H9 (cell line): ENCODE measurements at regions not wholly inside any gene's neighbourhood (a gene's known extent, or its start where the extent isn't known, plus 50 kb on each side); places are given as distances from the start of the nearest gene placed in this dataset.

Source experiments
- DNase-seq: peaks from one replicate; pipeline ENCODE4 v3.0.0-alpha.2; 2017
- H2AFZ ChIP-seq: one replicate; pipeline ENCODE4 v1.6.1; 2013; ENCODE audit warnings: mild to moderate bottlenecking, low read length, control low read depth, moderate library complexity
- H2AK5ac ChIP-seq: 2 replicates; pipeline ENCODE4 v1.6.1; 2013; ENCODE audit warnings: low read length, control low read depth, mixed read lengths; ENCODE audit not compliant: insufficient read length
- H2BK120ac ChIP-seq: one replicate; pipeline ENCODE4 v1.6.1; 2013; ENCODE audit warnings: low read depth, mild to moderate bottlenecking, low read length, control low read depth, inconsistent platforms; ENCODE audit not compliant: poor library complexity, severe bottlenecking
- H2BK12ac ChIP-seq: 2 replicates; pipeline ENCODE4 v1.6.1; 2013; ENCODE audit warnings: low read length, control low read depth, mixed read lengths, low read depth; ENCODE audit not compliant: insufficient read length
- H2BK15ac ChIP-seq: 2 replicates; pipeline ENCODE4 v1.6.1; 2013; ENCODE audit warnings: low read depth, low read length, control low read depth
- H2BK20ac ChIP-seq: one replicate; pipeline ENCODE4 v1.6.1; 2013; ENCODE audit warnings: low read depth, mild to moderate bottlenecking, low read length, control low read depth, inconsistent platforms; ENCODE audit not compliant: poor library complexity, severe bottlenecking
- H2BK5ac ChIP-seq: 2 replicates; pipeline ENCODE4 v1.6.1; 2013; ENCODE audit warnings: low read length, control low read depth, mixed read lengths; ENCODE audit not compliant: insufficient read length
- H3K14ac ChIP-seq: 2 replicates; pipeline ENCODE4 v1.6.1; 2013; ENCODE audit warnings: low read length, control low read depth; ENCODE audit not compliant: insufficient read depth
- H3K18ac ChIP-seq: 2 replicates; pipeline ENCODE4 v1.6.1; 2013; ENCODE audit warnings: low read depth, mild to moderate bottlenecking, mixed read lengths, low read length, control low read depth; ENCODE audit not compliant: insufficient read length
- H3K23ac ChIP-seq: 2 replicates; pipeline ENCODE4 v1.6.1; 2013; ENCODE audit warnings: low read length, control low read depth, mixed read lengths, low read depth; ENCODE audit not compliant: insufficient read length
- H3K23me2 ChIP-seq: 2 replicates; pipeline ENCODE4 v1.6.1; 2013; ENCODE audit warnings: low read depth, mild to moderate bottlenecking, mixed read lengths, low read length, control low read depth; ENCODE audit not compliant: insufficient read length, poor library complexity, severe bottlenecking
- H3K27ac ChIP-seq: 2 replicates; pipeline ENCODE4 v1.5.1; 2013; ENCODE audit warnings: low read length, control low read depth, mixed read lengths, low read depth; ENCODE audit not compliant: insufficient read length
- H3K27me3 ChIP-seq: 2 replicates; pipeline ENCODE4 v1.6.1; 2013; ENCODE audit warnings: low read length, control low read depth, inconsistent platforms; ENCODE audit not compliant: insufficient read depth
- H3K4ac ChIP-seq: 2 replicates; pipeline ENCODE4 v1.6.1; 2013; ENCODE audit warnings: low read depth, mild to moderate bottlenecking, control low read depth, inconsistent platforms, low read length, moderate library complexity
- H3K4me1 ChIP-seq: 2 replicates; pipeline ENCODE4 v1.6.1; 2013; ENCODE audit warnings: low read length, control low read depth, inconsistent platforms; ENCODE audit not compliant: insufficient read depth
- H3K4me2 ChIP-seq: 2 replicates; pipeline ENCODE4 v1.6.1; 2013; ENCODE audit warnings: low read length, control low read depth, mixed read lengths; ENCODE audit not compliant: insufficient read length, insufficient read depth
- H3K56ac ChIP-seq: 2 replicates; pipeline ENCODE4 v1.6.1; 2013; ENCODE audit warnings: low read depth, mild to moderate bottlenecking, mixed read lengths, low read length, control low read depth; ENCODE audit not compliant: insufficient read length
- H3K79me1 ChIP-seq: 2 replicates; pipeline ENCODE4 v1.6.1; 2013; ENCODE audit warnings: low read depth, mild to moderate bottlenecking, moderate library complexity, low read length, control low read depth, inconsistent platforms; ENCODE audit not compliant: insufficient read depth, poor library complexity, severe bottlenecking
- H3K79me2 ChIP-seq: 2 replicates; pipeline ENCODE4 v1.6.1; 2013; ENCODE audit warnings: low read length, control low read depth, inconsistent platforms; ENCODE audit not compliant: insufficient read depth
- H3K9ac ChIP-seq: 2 replicates; pipeline ENCODE4 v1.6.1; 2013; ENCODE audit warnings: low read length, control low read depth, mixed read lengths; ENCODE audit not compliant: insufficient read length; ENCODE audit errors: extremely low read depth
- H3K9me3 ChIP-seq: one replicate; pipeline ENCODE4 v1.6.1; 2013; ENCODE audit warnings: low read depth, low read length, inconsistent platforms; ENCODE audit not compliant: control insufficient read depth
- H3T11ph ChIP-seq: one replicate; pipeline ENCODE4 v1.6.1; 2013; ENCODE audit warnings: mild to moderate bottlenecking, low read length, control low read depth, inconsistent platforms
- H4K20me1 ChIP-seq: one replicate; pipeline ENCODE4 v1.6.1; 2013; ENCODE audit not compliant: control insufficient read depth, insufficient read length, insufficient read depth
- H4K5ac ChIP-seq: 2 replicates; pipeline ENCODE4 v1.6.1; 2013; ENCODE audit warnings: low read depth, mild to moderate bottlenecking, mixed read lengths, low read length, control low read depth; ENCODE audit not compliant: insufficient read length
- H4K8ac ChIP-seq: replicated peaks from 2 replicates; pipeline ENCODE4 v1.6.1; 2013; ENCODE audit warnings: low read length, control low read depth, mixed read lengths, low read depth; ENCODE audit not compliant: insufficient read length
- H4K91ac ChIP-seq: 2 replicates; pipeline ENCODE4 v1.6.1; 2013; ENCODE audit warnings: low read depth, mild to moderate bottlenecking, moderate library complexity, mixed read lengths, low read length, control low read depth; ENCODE audit not compliant: insufficient read length
- H3K27ac Mint-ChIP-seq, 3 experiments: 2 replicates in 2 of 3; 3 replicates in 1 of 3; pipeline ENCODE4 v1.8.0; 2020 to 2021; ENCODE audit warnings: mixed read lengths in 3 of 3, mild to moderate bottlenecking in 1 of 3, moderate library complexity in 1 of 3
- H3K27me3 Mint-ChIP-seq: 2 replicates; pipeline ENCODE4 v1.8.0; 2021; ENCODE audit warnings: low read depth, mild to moderate bottlenecking, moderate library complexity, mixed read lengths
- H3K36me3 Mint-ChIP-seq, 3 experiments: 2 replicates in 2 of 3; 3 replicates in 1 of 3; pipeline ENCODE4 v1.8.0; 2020 to 2021; ENCODE audit warnings: low read depth in 3 of 3, mixed read lengths in 3 of 3; ENCODE audit not compliant: insufficient read depth in 1 of 3
- H3K4me1 Mint-ChIP-seq, 2 experiments: 2 replicates each; pipeline ENCODE4 v1.8.0; 2020; ENCODE audit warnings: mixed read lengths in 2 of 2
- H3K4me3 Mint-ChIP-seq, 2 experiments: 2 replicates in 1 of 2; 3 replicates in 1 of 2; pipeline ENCODE4 v1.8.0; 2020 to 2021; ENCODE audit warnings: mild to moderate bottlenecking in 2 of 2, mixed read lengths in 2 of 2, moderate library complexity in 1 of 2
- H3K9me3 Mint-ChIP-seq, 2 experiments: 2 replicates in 1 of 2; 3 replicates in 1 of 2; pipeline ENCODE4 v1.8.0; 2020; ENCODE audit warnings: mild to moderate bottlenecking in 2 of 2, mixed read lengths in 2 of 2, moderate library complexity in 1 of 2
- WGBS: extraction: QIAGEN DNeasy Blood & Tissue Kit; methylation state at CpG from one replicate; pipeline ENCODE4 v1.1.7; 2013; ENCODE audit warnings: missing lambda C conversion rate, low lambda C conversion rate, mixed read lengths; ENCODE audit not compliant: insufficient read length; ENCODE audit errors: extremely low coverage; 5-methylcytosine and 5-hydroxymethylcytosine counted together
- TF ChIP-seq, protein P1 (sequence below): fragments of 200-600 bp; sonication (generic); conservative IDR thresholded peaks from 3 replicates; pipeline ENCODE4 v1.8.0; 2021; ENCODE audit warnings: antibody characterized with exemption, mild to moderate bottlenecking

DNA sequence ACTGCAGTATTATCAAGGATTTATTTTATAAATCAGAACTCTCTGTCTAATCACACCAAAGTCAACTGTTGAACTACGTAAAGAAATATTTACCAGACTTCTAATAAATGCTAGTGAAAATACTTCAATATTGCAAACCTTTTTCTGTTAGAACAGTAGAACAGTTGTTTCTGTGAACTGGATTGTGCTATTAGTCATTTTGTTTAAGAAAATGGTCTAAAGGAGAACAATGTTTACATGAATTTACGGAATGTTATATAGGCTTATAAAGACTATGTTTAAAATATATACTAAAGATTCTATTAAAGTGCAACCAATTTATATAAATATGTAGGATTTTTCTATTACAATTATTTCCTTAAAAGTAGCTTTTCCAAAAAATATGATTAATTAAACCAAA is 471.4 kb downstream of the FSCB start:
- no peak overlapping the region for H3K18ac ChIP-seq
- no peaks in the 10 kb centered on the region for H3K23me2 ChIP-seq
- H3T11ph ChIP-seq = no peak overlapping the region
- no peak overlapping the region for H2BK15ac ChIP-seq
- no peaks in the 10 kb centered on the region for H3K27me3 Mint-ChIP-seq
- no peak overlapping the region for H3K27ac Mint-ChIP-seq
- no peak overlapping the region for H3K4me2 ChIP-seq
- no peak overlapping the region for H2AK5ac ChIP-seq
- H3K9me3 ChIP-seq = peaks cover 8% of the 10 kb centered on the region
- H4K8ac ChIP-seq = no peak overlapping the region
- no peak overlapping the region for H2BK20ac ChIP-seq
- no peak overlapping the region for H4K91ac ChIP-seq
- no peak for DNase-seq
- H3K4me1 Mint-ChIP-seq = peaks cover 7 to 8% of the 10 kb centered on the region in 2 experiments
- H3K23ac ChIP-seq = no peak overlapping the region
- H3K36me3 Mint-ChIP-seq = peaks cover 10 to 27% (median 10%) of the 10 kb centered on the region in 3 experiments
- no peak overlapping the region for H2BK5ac ChIP-seq
- no peak overlapping the region for H3K14ac ChIP-seq
- no peaks in the 10 kb centered on the region for H3K79me1 ChIP-seq
- no peaks in the 10 kb centered on the region for H4K20me1 ChIP-seq
- H3K4me3 Mint-ChIP-seq = no peak overlapping the region
- WGBS = no CpG with 5 or more reads among the region's 2 CpGs
- TF ChIP-seq, protein P1, sequence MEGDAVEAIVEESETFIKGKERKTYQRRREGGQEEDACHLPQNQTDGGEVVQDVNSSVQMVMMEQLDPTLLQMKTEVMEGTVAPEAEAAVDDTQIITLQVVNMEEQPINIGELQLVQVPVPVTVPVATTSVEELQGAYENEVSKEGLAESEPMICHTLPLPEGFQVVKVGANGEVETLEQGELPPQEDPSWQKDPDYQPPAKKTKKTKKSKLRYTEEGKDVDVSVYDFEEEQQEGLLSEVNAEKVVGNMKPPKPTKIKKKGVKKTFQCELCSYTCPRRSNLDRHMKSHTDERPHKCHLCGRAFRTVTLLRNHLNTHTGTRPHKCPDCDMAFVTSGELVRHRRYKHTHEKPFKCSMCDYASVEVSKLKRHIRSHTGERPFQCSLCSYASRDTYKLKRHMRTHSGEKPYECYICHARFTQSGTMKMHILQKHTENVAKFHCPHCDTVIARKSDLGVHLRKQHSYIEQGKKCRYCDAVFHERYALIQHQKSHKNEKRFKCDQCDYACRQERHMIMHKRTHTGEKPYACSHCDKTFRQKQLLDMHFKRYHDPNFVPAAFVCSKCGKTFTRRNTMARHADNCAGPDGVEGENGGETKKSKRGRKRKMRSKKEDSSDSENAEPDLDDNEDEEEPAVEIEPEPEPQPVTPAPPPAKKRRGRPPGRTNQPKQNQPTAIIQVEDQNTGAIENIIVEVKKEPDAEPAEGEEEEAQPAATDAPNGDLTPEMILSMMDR = no peak
- no peak overlapping the region for H3K27ac ChIP-seq
- no peak overlapping the region for H3K9ac ChIP-seq
- no peak overlapping the region for H2AFZ ChIP-seq
- no peak overlapping the region for H4K5ac ChIP-seq
- no peak overlapping the region for H2BK120ac ChIP-seq
- H3K79me2 ChIP-seq = no peaks in the 10 kb centered on the region
- no peaks in the 10 kb centered on the region for H3K27me3 ChIP-seq
- H3K4me1 ChIP-seq = no peaks in the 10 kb centered on the region
- H3K4ac ChIP-seq = no peak overlapping the region
- H3K56ac ChIP-seq = no peak overlapping the region
- peaks cover 18 to 26% of the 10 kb centered on the region in 2 experiments for H3K9me3 Mint-ChIP-seq
- H2BK12ac ChIP-seq = no peak overlapping the region
